HG02973 (cell line): ENCODE measurements at regions not wholly inside any gene's neighbourhood (a gene's known extent, or its start where the extent isn't known, plus 50 kb on each side); places are given as distances from the start of the nearest gene placed in this dataset.
"Not testable (repeated sequence)": the region's sequence is repeated elsewhere in the genome, so short reads cannot be mapped to it uniquely, and the experiment has no call there.

ENCODE experiments used
- ATAC-seq: cut with Tn5 transposase; IDR thresholded peaks from one replicate; pipeline ENCODE4 v1.9.1; 2021; ENCODE audit warnings: moderate library complexity; ENCODE audit not compliant: unreplicated experiment

- no peak for ATAC-seq
These were observed 1056.8 kb downstream of the SORCS1 start for GRCh38 chr10:106107706-106108105.

- ATAC-seq: no peak
These were observed 1058.4 kb downstream of the SORCS1 start for GRCh38 chr10:106106114-106106513.

- no peak for ATAC-seq
These were observed 1074.7 kb downstream of the SORCS1 start for GRCh38 chr10:106089855-106090254.

GRCh38 chr10:106086391-106086790 is 1078.1 kb downstream of the SORCS1 start:
- no peak for ATAC-seq

- no peak for ATAC-seq
These were observed 1080.9 kb downstream of the SORCS1 start for GRCh38 chr10:106083572-106083971.

- no peak for ATAC-seq
These were observed 1081.6 kb downstream of the SORCS1 start for GRCh38 chr10:106082865-106083264.

- ATAC-seq: no peak
These were observed 1085.5 kb downstream of the SORCS1 start for GRCh38 chr10:106078895-106079576.

- ATAC-seq: no peak
These were observed 1088.0 kb downstream of the SORCS1 start for GRCh38 chr10:106076496-106076895.

GRCh38 chr10:106053061-106053460 is 1111.4 kb downstream of the SORCS1 start:
- no peak for ATAC-seq

- no peak for ATAC-seq
These were observed 1120.0 kb downstream of the SORCS1 start for GRCh38 chr10:106044503-106044902.

GRCh38 chr10:106043863-106044262 is 1120.6 kb downstream of the SORCS1 start:
- ATAC-seq: no peak

- no peak for ATAC-seq
These were observed 1126.3 kb downstream of the SORCS1 start for GRCh38 chr10:106038246-106038645.

- no peak for ATAC-seq
These were observed 1131.4 kb downstream of the SORCS1 start for GRCh38 chr10:106033065-106033464.

- no peak for ATAC-seq
These were observed 1132.0 kb downstream of the SORCS1 start for GRCh38 chr10:106032450-106033002.

- no peak for ATAC-seq
These were observed 1137.3 kb downstream of the SORCS1 start for GRCh38 chr10:106027240-106027639.

- ATAC-seq: no peak
These were observed 1139.2 kb downstream of the SORCS1 start for GRCh38 chr10:106025208-106025811.

GRCh38 chr10:106023329-106023728 is 1141.2 kb downstream of the SORCS1 start:
- no peak for ATAC-seq

GRCh38 chr10:106019559-106019958 is 1144.9 kb downstream of the SORCS1 start:
- ATAC-seq: not testable (repeated sequence)

- ATAC-seq: not testable (repeated sequence)
These were observed 1148.9 kb downstream of the SORCS1 start for GRCh38 chr10:106015369-106016199.

- no peak for ATAC-seq
These were observed 1153.3 kb downstream of the SORCS1 start for GRCh38 chr10:106011250-106011649.

GRCh38 chr10:106000721-106001120 is 1163.8 kb downstream of the SORCS1 start:
- ATAC-seq: no peak
